ENCODE measurements at regions not wholly inside any gene's neighbourhood (a gene's known extent, or its start where the extent isn't known, plus 50 kb on each side); places are given as distances from the start of the nearest gene placed in this dataset.
"Not testable (repeated sequence)": the region's sequence is repeated elsewhere in the genome, so short reads cannot be mapped to it uniquely, and the experiment has no call there.

- DNase-seq (ENCODE audit: low spot score), result no peak
Measured at GRCh38 chr5:82754036-82754746, 323.0 kb downstream of the TMEM167A start.

- no peak for DNase-seq (ENCODE audit: low spot score)
Measured at GRCh38 chr5:82753374-82753773, 323.8 kb downstream of the TMEM167A start.

- DNase-seq (ENCODE audit: low spot score), result no peak
Measured at GRCh38 chr5:82749461-82749820, 327.8 kb downstream of the TMEM167A start.

GRCh38 chr5:82748688-82749460 is 328.3 kb downstream of the TMEM167A start:
- DNase-seq (ENCODE audit: low spot score), result no peak

GRCh38 chr5:82747986-82748385 is 329.2 kb downstream of the TMEM167A start:
- DNase-seq (ENCODE audit: low spot score), result no peak

GRCh38 chr5:82745016-82745415 is 332.2 kb downstream of the TMEM167A start:
- no peak for DNase-seq (ENCODE audit: low spot score)

GRCh38 chr5:82738681-82739269 is 338.4 kb downstream of the TMEM167A start:
- DNase-seq (ENCODE audit: low spot score), result no peak

GRCh38 chr5:82735160-82735789 is 341.9 kb downstream of the TMEM167A start:
- DNase-seq (ENCODE audit: low spot score), result no peak

GRCh38 chr5:82734347-82734746 is 342.8 kb downstream of the TMEM167A start:
- DNase-seq (ENCODE audit: low spot score), result no peak

- DNase-seq (ENCODE audit: low spot score), result no peak
Measured at GRCh38 chr5:82730913-82731312, 346.3 kb downstream of the TMEM167A start.

- no peak for DNase-seq (ENCODE audit: low spot score)
Measured at GRCh38 chr5:82728926-82729702, 348.1 kb downstream of the TMEM167A start.

GRCh38 chr5:82723168-82723567 is 354.0 kb downstream of the TMEM167A start:
- DNase-seq (ENCODE audit: low spot score), result no peak

GRCh38 chr5:82721087-82721410 is 356.1 kb downstream of the TMEM167A start:
- DNase-seq (ENCODE audit: low spot score), result no peak

- no peak for DNase-seq (ENCODE audit: low spot score)
Measured at GRCh38 chr5:82720213-82721086, 356.7 kb downstream of the TMEM167A start.

GRCh38 chr5:82719368-82719767 is 357.8 kb downstream of the TMEM167A start:
- no peak for DNase-seq (ENCODE audit: low spot score)

GRCh38 chr5:82717738-82718137 is 359.5 kb downstream of the TMEM167A start:
- no peak for DNase-seq (ENCODE audit: low spot score)

GRCh38 chr5:82714732-82715131 is 362.5 kb downstream of the TMEM167A start:
- DNase-seq (ENCODE audit: low spot score), result not testable (repeated sequence)

GRCh38 chr5:82713811-82714210 is 363.4 kb downstream of the TMEM167A start:
- DNase-seq (ENCODE audit: low spot score), result no peak

GRCh38 chr5:82707741-82708140 is 369.5 kb downstream of the TMEM167A start:
- no peak for DNase-seq (ENCODE audit: low spot score)

GRCh38 chr5:82704381-82704780 is 372.8 kb downstream of the TMEM167A start:
- no peak for DNase-seq (ENCODE audit: low spot score)

GRCh38 chr5:82702046-82702445 is 375.1 kb downstream of the TMEM167A start:
- no peak for DNase-seq (ENCODE audit: low spot score)

Measured in CD4-positive, alpha-beta T cell treated with Interleukin-2 at 100 ng/mL for 4 hours (primary cell).